ENCODE measurements at regions not wholly inside any gene's neighbourhood (a gene's known extent, or its start where the extent isn't known, plus 50 kb on each side); places are given as distances from the start of the nearest gene placed in this dataset.

GRCh38 chr5:61919920-61920319 is 386.1 kb upstream of the KIF2A start:
- no peak for DNase-seq

- no peak for DNase-seq
Observed at GRCh38 chr5:61924251-61924650, 381.8 kb upstream of the KIF2A start.

GRCh38 chr5:61926911-61927310 is 379.1 kb upstream of the KIF2A start:
- DNase-seq: no peak

- no peak for DNase-seq
Observed at GRCh38 chr5:61931236-61931635, 374.8 kb upstream of the KIF2A start.

- DNase-seq: no peak
Observed at GRCh38 chr5:61933787-61934626, 372.0 kb upstream of the KIF2A start.

DNA sequence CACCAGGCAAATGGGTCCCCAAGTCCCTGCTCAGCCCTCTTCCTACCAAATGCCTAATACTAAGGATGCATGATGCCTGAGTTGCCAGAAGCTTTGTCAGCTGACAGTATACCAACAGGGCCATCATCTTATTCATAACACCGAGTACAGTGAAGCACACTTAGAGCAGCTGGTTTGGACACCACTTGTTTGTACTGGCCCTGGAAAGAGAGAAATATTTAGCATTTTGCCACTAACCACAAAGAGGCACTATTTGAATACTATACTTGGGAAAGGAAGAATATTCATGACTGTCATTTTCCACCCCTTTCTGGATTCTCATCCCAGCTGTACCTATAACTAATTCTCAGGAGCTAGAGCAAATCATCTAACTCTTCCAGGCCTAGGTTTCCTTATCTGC is 364.4 kb upstream of the KIF2A start:
- DNase-seq: no peak

- no peak for DNase-seq
Observed at GRCh38 chr5:61942462-61943049, 363.4 kb upstream of the KIF2A start.

DNA sequence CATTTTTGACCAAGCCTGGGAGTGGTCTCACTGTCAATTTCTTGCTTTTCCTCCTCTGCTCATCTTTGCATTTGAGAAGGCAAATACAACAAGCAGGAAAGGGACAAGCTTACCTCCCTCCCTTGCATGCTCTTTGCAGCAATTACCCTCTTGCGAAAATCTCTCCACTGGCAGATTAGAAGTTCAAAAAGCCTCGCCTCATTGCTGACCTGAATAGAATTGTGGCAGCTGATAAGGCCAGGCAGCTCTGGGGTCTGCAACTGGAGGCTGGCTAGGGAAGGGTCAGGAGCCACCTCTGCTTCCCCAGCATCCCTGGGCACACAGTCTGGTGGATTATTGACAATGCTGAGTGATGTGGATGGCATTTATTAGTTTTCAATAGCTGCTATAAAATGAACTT is 362.3 kb upstream of the KIF2A start:
- no peak for DNase-seq

DNA sequence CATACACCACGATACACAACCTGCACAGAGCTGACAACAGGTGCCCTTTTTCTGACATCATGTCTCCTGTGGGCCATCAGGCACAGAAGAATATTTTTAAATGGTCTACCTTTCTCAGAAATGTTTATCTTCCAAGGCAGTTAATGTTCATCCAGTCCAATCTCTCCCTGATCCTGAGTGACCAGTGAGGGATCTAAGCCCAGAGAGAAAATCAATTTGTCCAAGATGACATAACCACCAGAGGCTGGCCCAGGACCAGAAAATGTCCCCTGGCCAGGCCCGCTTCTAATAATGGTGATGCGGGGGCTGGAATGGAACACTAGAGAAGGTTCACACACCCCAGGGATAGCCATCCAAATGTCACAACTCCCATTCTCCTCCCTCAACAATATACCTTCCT is 357.9 kb upstream of the KIF2A start:
- DNase-seq: no peak

- no peak for DNase-seq
Observed at GRCh38 chr5:61949054-61949678, 356.8 kb upstream of the KIF2A start.

DNA sequence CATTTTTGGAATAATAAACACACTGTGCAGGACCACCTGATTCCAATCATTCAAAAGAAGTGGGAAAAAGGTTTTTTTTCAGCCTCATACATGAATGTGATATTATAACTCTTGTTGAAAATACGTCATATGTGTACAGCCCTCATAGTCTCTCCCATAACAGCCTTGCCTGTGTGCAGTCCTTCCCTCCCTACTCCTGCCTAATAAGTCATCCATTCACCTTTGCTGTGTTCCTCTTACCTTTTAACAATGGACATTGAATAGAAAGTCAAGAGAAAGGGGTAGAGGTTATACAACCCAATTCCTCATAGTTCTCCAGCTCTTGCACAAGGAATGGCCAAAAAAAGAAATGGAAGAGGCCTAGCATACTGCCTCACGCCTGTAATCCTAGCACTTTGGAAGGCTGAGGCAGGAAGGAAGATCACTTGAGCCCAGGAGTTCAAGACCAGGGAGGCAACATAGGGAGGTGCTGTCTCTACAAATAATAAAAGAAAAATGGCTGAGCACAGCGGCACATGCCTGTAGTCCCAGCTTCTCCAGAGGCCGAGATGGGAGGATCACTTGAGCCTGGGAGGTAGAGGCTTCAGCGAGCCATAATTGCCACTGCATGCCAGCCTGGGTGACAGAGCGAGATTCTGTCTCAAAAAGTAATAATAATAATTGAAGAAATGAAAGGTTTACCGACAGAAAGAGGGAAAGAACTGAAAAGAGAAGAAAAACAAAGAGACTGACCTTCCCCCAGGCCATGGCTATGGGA is 356.1 kb upstream of the KIF2A start:
- DNase-seq: no peak

DNA sequence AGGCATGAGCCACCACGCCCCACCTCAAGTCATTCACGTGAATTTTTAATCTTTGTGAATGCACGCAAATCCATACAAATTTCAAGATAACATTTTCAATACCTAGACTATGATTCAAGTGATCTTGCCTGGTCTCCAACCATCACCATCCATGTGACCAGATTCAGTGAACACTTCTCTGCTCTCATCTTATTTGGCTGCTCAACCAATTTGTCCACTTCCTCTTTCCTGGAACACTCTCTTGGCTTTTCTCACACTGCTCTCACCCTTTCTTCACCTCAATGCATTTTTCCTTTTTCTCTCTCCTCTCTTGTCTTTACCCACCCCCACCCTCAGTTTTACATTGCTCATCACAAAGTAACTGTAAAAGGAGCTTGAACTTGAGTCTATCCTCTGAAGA is 354.7 kb upstream of the KIF2A start:
- no peak for DNase-seq

DNA sequence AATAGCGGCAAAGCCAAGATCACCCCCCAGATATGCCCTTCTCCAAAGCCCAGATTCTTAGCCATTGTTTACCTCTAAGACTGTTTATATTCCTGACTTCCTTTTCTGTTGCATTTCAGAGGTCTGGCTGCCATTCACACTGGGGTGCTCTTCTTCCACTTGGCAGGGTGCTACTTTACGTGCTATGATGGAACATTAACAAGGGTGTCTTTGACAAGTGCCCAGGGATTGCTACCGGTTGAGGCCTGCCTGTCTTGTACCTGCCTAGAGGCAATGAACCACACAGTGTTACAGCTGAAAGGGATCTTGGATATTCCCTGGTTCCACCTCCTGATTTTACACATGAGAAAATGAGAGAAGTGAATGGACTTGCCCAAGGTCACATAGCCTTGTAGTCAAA is 352.1 kb upstream of the KIF2A start:
- no peak for DNase-seq

- no peak for DNase-seq
Observed at GRCh38 chr5:61964201-61964600, 341.8 kb upstream of the KIF2A start.

GRCh38 chr5:61965069-61965468 is 340.9 kb upstream of the KIF2A start:
- DNase-seq: no peak

DNA sequence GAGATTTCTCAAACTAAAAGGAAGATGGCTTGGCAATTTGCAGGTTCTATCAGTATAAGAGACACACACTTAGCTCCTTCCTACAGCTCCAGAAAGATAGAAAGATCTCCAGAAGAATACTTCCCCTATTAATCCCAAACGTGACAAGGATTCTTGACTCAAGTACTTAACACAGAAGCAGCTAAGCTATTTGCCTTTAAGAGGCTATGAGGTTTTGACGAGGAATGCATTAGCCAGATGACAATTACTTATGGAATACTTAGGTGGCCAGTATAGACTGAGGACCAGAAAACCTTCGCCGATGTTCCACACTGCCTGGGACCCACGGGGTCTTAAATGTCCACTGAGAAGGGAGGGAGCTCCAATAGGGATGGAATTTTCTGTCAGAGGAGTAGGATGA is 340.5 kb upstream of the KIF2A start:
- DNase-seq: no peak

DNA sequence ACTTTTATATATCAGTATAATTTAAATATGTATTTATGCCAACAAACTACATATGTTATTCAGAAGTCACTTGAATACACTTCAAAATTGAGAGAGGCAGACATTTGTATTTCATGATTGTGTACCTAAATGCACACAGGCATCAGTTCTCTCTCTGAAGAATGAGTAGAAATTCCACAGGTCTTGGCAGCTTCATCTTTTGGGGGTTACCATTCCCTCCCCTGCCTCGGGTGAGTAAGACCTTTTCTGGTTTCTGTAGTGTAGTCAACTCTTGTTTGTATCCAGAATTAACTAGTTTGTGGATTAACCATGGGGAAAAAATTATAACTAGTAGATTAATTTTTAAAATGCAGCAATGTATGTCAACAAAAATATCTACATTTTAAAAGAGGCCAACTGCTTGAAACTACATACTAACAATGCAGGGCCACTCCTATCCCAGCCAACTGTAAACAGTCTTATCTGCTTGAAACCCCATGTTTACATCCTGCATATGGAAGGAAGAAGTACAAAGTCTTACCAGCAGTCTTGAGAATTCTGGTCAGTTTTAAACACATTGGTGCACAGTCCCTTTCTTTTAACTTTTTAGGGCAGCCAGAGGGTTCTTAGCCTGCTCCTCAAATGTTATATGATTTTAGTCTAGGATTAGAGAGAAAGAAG is 339.6 kb upstream of the KIF2A start:
- no peak for DNase-seq

DNA sequence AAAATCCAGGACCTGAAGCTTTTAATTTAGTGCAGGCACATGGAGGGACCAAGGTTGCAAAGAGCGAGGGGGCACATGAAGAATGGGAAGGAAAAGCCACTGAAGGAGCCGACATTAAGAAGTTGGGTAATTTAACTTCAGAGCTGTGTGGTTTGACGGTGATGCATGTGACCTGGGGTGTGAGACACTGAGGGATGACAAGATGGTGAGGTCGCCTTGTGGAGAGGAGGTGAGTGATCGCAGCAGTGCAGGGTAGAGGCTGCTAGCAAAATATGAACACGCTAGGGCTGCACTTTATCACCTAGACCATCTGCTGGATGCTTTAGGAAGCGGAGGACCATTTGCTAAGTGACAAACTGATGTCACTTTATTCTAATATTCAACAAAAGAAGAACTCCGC is 339.0 kb upstream of the KIF2A start:
- DNase-seq: no peak

DNA sequence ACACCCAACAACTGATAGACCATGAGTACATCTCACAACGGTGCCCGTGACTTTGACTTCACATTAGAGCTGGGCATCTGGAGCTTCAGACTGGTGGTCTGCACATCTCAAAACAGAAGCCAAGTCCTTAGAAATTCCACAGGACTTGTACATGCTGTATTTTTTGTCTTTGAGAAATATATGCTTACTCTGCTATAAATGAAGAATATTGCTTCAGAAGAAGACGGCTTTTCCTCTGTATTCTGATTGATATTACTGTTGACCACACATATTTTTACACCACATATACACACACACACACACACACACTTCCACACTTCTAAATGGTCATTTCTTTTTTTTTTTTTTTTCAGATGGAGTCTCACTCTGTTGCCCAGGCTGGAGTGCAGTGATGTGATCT is 338.3 kb upstream of the KIF2A start:
- no peak for DNase-seq

DNA sequence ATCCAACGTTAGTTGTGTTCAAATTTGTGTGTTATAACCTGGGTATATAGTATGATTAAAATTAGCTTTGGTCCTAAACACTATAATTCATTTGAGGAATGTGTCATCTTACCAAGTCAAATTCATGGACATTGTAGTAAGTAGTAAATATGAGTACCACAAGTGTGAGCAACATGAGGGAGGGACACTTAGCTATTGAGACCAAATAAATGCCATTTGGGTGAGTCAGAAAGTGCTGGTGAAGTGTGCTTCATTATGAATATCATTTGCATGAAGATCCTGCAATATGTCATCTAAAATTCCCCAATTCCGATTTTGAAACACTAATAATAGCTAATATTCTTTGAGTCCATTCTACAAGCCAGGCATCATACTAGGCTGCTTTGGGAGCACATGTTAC is 336.7 kb upstream of the KIF2A start:
- DNase-seq: no peak

GRCh38 chr5:61969755-61970154 is 336.3 kb upstream of the KIF2A start:
- DNase-seq: no peak

DNA sequence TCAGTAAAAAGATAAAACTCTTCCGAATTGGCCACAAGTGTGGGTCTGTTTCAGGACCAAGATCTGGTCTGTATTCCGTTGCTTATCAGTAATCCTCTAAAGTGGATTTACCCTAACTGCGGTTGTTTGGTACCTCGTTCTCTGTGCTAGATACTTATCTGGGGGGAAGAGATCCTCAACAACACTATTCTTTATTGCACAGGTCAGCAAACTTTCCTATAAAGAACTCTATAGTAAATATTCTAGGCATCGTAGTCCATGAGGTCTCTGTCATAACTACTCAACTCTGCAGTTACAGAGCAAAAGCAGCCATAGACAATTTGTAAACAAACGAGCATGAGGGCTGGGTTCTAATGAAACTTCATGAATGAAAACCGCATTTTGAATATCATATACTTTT is 335.8 kb upstream of the KIF2A start:
- DNase-seq: no peak

- no peak for DNase-seq
Observed at GRCh38 chr5:61974680-61975079, 331.3 kb upstream of the KIF2A start.
